PC-3 (cell line): ENCODE measurements at regions not wholly inside any gene's neighbourhood (a gene's known extent, or its start where the extent isn't known, plus 50 kb on each side); places are given as distances from the start of the nearest gene placed in this dataset.

ENCODE experiments used
- ATAC-seq: fragments of 200-7000 bp; cut with Tn5 transposase; 2 replicates; pipeline ENCODE4 v1.9.1; 2020; ENCODE audit warnings: mild to moderate bottlenecking, moderate library complexity
- BruUV-seq: library from RNA; stranded (reverse); fragments of 400-500 nt; replicated peaks from 2 replicates; lab custom pipeline; 2021; lab: Mats Ljungman, UMichigan
- CTCF ChIA-PET: fragments of 300-600 bp; sonication (Branson Sonifier 250); formaldehyde crosslinking; loops from one replicate; lab custom pipeline; 2022; ENCODE audit warnings: antibody characterized with exemption; lab: Charles Lee
- POLR2A ChIA-PET: fragments of 300-600 bp; sonication (Branson Sonifier 250); formaldehyde crosslinking; loops from one replicate; lab custom pipeline; 2022; ENCODE audit warnings: antibody characterized with exemption; ENCODE audit not compliant: unreplicated experiment; lab: Charles Lee
- DNase-seq: peaks from one replicate; pipeline ENCODE4 v3.0.0-alpha.2; 2015
- H2AFZ ChIP-seq: fragments of 300-600 bp; sonication (generic); 2 replicates; pipeline ENCODE4 v1.6.0; 2016; ENCODE audit warnings: antibody characterized with exemption, low read length
- H3F3A ChIP-seq: fragments of 300-600 bp; sonication (generic); one replicate; pipeline ENCODE4 v1.6.0; 2017; ENCODE audit warnings: antibody characterized with exemption, low read length, control low read depth, mild to moderate bottlenecking; ENCODE audit not compliant: unreplicated experiment
- H3K27ac ChIP-seq: fragments of 300-600 bp; sonication (generic); 2 replicates; pipeline ENCODE4 v1.5.1; 2016; ENCODE audit warnings: mild to moderate bottlenecking, low read length
- H3K27me3 ChIP-seq: fragments of 300-600 bp; sonication (generic); 2 replicates; pipeline ENCODE4 v1.6.1; 2016; ENCODE audit warnings: low read length, mixed read lengths
- H3K36me3 ChIP-seq: fragments of 300-600 bp; sonication (generic); 2 replicates; pipeline ENCODE4 v1.6.1; 2016; ENCODE audit warnings: low read depth, mixed run types, low read length, mixed read lengths
- H3K4me1 ChIP-seq: fragments of 300-600 bp; sonication (generic); 2 replicates; pipeline ENCODE4 v1.5.1; 2016; ENCODE audit warnings: low read length; ENCODE audit not compliant: insufficient read depth
- H3K4me2 ChIP-seq: fragments of 300-600 bp; sonication (generic); 2 replicates; pipeline ENCODE4 v1.6.0; 2016; ENCODE audit warnings: low read length
- H3K4me3 ChIP-seq: fragments of 300-600 bp; sonication (generic); 2 replicates; pipeline ENCODE4 v1.5.1; 2016; ENCODE audit warnings: mild to moderate bottlenecking, low read length, mixed read lengths
- H3K79me2 ChIP-seq: fragments of 300-600 bp; sonication (generic); 2 replicates; pipeline ENCODE4 v1.6.1; 2017; ENCODE audit warnings: low read length, mixed read lengths
- H3K9ac ChIP-seq: fragments of 300-600 bp; sonication (generic); 2 replicates; pipeline ENCODE4 v1.6.0; 2016; ENCODE audit warnings: mild to moderate bottlenecking, low read length
- H3K9me2 ChIP-seq: fragments of 300-600 bp; sonication (generic); replicated peaks from 2 replicates; pipeline ENCODE4 v1.6.1; 2016; ENCODE audit warnings: mixed run types, low read length, mixed read lengths
- H3K9me3 ChIP-seq: fragments of 300-600 bp; sonication (generic); 2 replicates; pipeline ENCODE4 v1.6.1; 2016; ENCODE audit warnings: low read length, mixed read lengths
- H4K20me1 ChIP-seq: fragments of 300-600 bp; sonication (generic); 2 replicates; pipeline ENCODE4 v1.6.1; 2016; ENCODE audit warnings: low read length, mixed read lengths
- CTCF ChIP-seq: fragments of 300-600 bp; sonication (generic); conservative IDR thresholded peaks from 2 replicates; pipeline ENCODE4 v1.5.1; 2017; ENCODE audit warnings: antibody characterized with exemption, low read depth, mild to moderate bottlenecking, low read length
- EZH2 ChIP-seq: fragments of 300-600 bp; sonication (generic); IDR thresholded peaks from one replicate; pipeline ENCODE4 v1.6.1; 2017; ENCODE audit warnings: antibody characterized with exemption, mild to moderate bottlenecking, low read length; ENCODE audit not compliant: unreplicated experiment
- EZH2phosphoT487 ChIP-seq: fragments of 300-600 bp; sonication (generic); IDR thresholded peaks from 2 replicates; pipeline ENCODE4 v1.6.1; 2018; ENCODE audit warnings: mild to moderate bottlenecking, antibody characterized with exemption, low read length, borderline replicate concordance
- intact Hi-C: fragments of 100-400 bp; cut with micrococcal nuclease; formaldehyde crosslinking; loops from 2 replicates; pipeline ENCODE4 v1.9.0; 2023

DNA sequence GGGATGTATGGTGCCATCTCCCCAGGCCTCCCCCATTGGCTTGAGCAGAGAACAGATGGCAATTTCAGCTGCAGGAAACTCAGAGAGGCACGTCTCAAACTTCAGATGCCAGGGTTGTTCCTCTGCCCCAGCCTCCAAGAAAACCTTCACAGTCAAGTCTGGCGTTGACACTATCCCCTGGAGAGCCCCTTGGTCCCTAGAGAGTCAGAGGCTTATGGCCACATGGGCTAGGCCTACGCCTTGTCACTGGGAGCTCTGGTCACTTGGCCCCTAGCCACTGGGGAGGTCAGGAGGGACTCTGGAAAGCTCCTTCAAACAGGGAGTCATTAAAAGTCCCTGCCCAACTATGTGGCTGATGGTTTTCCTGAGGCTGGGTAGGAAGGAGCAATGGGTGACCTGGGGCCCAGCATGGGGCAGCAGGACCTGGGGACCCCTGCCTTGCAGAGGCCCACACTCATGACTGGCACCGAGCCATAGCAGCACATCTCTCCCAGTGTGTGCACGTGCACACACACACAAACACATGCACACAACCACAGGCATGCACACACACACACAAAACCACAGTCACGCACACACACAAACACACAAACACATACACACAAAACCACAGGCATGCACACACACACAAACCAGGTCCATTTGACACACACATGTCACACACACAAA is 144.2 kb downstream of the GADD45G start:
- Histone ChIP-seq H3K4me3 (no peak overlapping the region), H3K9ac (no peak overlapping the region), H3K9me2 (no peaks in the 10 kb centered on the region), H3K4me2 (no peak overlapping the region), H3K27ac (no peak overlapping the region), H3K79me2 (no peaks in the 10 kb centered on the region), H3K9me3 (no peaks in the 10 kb centered on the region), H3K4me1 (no peaks in the 10 kb centered on the region), H4K20me1 (no peaks in the 10 kb centered on the region), H3K27me3 (no peaks in the 10 kb centered on the region), H3F3A (no peaks in the 10 kb centered on the region), H3K36me3 (no peaks in the 10 kb centered on the region), H2AFZ (no peak overlapping the region)
- ATAC-seq (no peak), DNase-seq (no peak)
- POLR2A ChIA-PET, result no interaction called here
- no TSS peak for BruUV-seq
- no peak for TF ChIP-seq CTCF
- TF ChIP-seq EZH2, result no peak
- no peak for TF ChIP-seq EZH2phosphoT487
- CTCF ChIA-PET, result no interaction called here
- intact Hi-C loops, result no loop called here

DNA sequence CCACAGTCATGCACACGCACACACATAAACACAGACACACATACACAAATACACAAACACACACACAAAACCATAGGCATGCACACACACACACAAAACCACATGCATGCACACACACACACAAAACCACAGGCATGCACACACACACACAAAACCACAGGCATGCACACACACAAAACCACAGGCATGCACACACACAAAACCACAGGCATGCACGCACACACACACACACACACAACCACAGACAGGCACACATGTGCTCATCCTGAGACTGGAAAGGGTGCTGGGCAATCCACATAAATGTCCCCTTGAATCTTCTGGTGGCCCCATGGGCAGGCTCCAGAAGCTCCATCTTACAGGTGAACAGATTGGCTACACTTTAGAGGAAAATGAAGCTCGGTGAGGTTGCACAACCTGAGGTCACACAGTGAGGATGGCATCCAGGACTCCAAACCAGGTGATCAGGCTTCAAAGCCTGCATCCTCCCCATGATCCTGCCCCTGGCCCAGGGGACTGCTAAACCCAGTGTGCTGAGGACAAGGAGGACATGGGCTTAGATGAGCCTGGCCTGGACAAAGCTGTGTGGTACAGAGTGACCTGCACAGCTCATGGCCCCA is 144.8 kb downstream of the GADD45G start:
- Histone ChIP-seq H3K27me3 (no peaks in the 10 kb centered on the region), H3K4me1 (no peaks in the 10 kb centered on the region), H3K9me3 (no peaks in the 10 kb centered on the region), H3K79me2 (no peaks in the 10 kb centered on the region), H3K9ac (no peak overlapping the region), H3K36me3 (no peaks in the 10 kb centered on the region), H3K9me2 (no peaks in the 10 kb centered on the region), H3F3A (no peaks in the 10 kb centered on the region), H4K20me1 (no peaks in the 10 kb centered on the region), H3K4me2 (no peak overlapping the region), H3K27ac (no peak overlapping the region), H2AFZ (no peak overlapping the region), H3K4me3 (no peak overlapping the region)
- ChIA-PET CTCF (no interaction called here), POLR2A (no interaction called here)
- DNase-seq (no peak), ATAC-seq (no peak)
- intact Hi-C loops, result no loop called here
- TF ChIP-seq CTCF (no peak), EZH2phosphoT487 (no peak), EZH2 (no peak)
- BruUV-seq, result no TSS peak

- no TSS peak for BruUV-seq
- TF ChIP-seq CTCF, result no peak
- no peak for TF ChIP-seq EZH2phosphoT487
- TF ChIP-seq EZH2, result no peak
- POLR2A ChIA-PET, result no interaction called here
Measured at GRCh38 chr9:89750117-89750791, 145.4 kb downstream of the GADD45G start.

More at GRCh38 chr9:89750117-89750791, 145.4 kb downstream of the GADD45G start:
- intact Hi-C loops, result no loop called here
- no peaks in the 10 kb centered on the region for H3K9me2 ChIP-seq
- DNase-seq, result no peak
- no peaks in the 10 kb centered on the region for H3F3A ChIP-seq
- no peaks in the 10 kb centered on the region for H3K79me2 ChIP-seq
- H2AFZ ChIP-seq, result no peak overlapping the region
- no peaks in the 10 kb centered on the region for H3K4me1 ChIP-seq
- H3K4me2 ChIP-seq, result no peak overlapping the region
- H4K20me1 ChIP-seq, result no peaks in the 10 kb centered on the region
- no peaks in the 10 kb centered on the region for H3K27me3 ChIP-seq
- CTCF ChIA-PET, result no interaction called here
- no peaks in the 10 kb centered on the region for H3K36me3 ChIP-seq
- H3K4me3 ChIP-seq, result no peak overlapping the region
- no peak for ATAC-seq
- H3K9ac ChIP-seq, result no peak overlapping the region
- no peak overlapping the region for H3K27ac ChIP-seq
- H3K9me3 ChIP-seq, result no peaks in the 10 kb centered on the region
